GM21515 (cell line): ENCODE measurements at regions not wholly inside any gene's neighbourhood (a gene's known extent, or its start where the extent isn't known, plus 50 kb on each side); places are given as distances from the start of the nearest gene placed in this dataset.

Experiments used
- ATAC-seq: cut with Tn5 transposase; IDR thresholded peaks from one replicate; pipeline ENCODE4 v1.9.1; 2021; ENCODE audit not compliant: unreplicated experiment

DNA sequence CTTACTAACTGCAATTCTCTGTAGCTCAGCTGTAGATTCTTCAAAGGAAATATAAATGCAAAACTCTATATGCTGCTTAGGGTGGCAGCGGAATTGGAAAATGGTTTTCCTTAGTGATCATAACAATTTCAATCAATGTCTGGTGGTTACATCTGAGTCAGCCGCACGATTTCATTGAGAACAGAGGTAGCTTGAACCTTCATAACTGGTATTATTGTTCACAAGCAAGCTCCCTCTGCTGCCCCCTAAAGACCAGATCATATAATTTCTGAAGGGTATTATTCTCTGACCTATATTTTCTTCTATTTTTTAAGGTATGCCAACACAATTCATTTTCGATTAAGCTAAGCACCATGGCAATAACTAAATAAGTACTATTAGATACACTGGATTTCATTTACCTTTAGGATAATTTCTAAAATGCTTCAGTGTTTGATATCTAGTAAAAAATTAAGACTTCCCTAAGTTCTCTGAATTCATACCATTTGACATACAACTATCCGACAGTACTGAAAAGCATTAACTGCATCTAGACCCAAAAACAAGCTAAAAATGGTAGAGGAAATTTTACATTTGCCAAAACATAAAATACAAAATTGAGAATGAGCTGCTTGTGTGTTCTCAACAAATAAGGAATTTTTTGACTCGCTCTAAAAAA lies 181.1 kb upstream of the SPEF2 start:
- ATAC-seq = no peak

DNA sequence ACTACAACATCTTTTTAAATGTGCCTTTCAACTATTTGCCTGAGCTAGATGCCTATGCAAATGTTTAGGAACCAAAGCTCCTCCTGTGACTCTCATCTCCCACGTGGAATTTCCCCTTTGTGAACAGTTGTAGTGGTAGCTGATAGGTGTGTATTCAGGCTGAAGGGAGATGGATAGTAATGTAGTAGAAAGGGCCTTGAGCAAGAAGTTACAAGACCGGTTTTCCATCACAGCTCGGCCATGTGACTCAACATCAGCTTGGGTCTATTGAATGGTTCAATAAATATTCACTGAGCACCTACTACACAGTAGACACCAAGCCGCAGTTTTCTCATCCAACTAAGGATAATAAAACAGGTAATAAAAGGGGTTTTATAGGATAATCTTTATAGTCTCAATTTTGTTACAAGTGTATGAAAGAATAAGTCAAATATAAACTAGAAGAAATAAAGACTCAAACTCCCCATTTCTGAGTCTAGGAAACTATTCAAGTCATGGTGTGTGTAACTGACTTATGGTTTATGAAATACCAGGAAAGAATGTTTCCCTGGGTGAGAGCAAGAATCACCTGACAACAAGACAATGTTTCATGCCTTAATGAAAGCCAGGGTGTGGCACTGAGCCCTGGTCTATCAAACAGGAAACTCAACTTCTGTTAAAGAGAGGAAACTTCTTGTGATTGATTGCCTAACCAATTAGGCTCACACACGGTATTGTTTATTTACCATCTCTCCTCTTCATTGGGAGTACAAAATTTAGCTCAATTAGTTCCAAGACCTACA lies 187.1 kb upstream of the SPEF2 start:
- ATAC-seq = no peak

DNA sequence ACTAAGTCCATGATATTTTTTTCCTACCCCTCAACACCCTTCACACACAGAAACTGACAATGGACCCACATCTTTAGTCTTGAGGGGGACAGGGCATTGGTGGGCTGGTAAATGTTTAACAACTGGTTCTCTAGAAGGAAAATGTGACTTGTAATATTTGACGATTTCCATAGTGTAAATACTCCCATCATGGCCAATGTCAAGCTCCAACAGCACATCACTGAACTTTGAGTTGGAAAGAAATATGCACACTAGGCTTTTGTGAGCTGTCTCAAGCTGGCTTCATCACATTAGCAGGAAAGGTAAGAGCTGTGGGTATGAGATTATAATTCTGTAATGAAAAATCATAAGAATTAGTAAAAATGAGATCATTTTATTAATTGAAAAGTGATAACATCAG lies 189.9 kb upstream of the PRLR start:
- ATAC-seq = no peak

DNA sequence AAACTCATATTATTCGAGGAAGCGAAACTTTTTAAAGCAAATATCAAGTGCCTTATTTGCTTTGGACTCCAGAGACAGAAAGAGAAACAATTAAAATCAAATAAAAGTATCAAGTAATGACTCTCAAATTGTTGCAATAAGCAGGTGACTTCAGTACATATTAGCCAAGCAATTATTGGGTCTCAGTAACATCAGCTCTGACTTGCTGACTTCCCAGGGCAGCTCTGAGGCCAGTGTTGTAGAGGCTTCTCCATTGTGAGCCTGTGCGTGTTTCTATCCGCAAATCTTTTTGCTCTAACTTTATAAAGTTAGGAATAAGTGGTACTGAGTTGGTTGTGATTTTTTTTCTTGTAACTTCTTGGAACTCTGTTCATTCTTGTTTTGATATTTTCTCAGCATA lies 186.8 kb upstream of the PRLR start:
- no peak for ATAC-seq

DNA sequence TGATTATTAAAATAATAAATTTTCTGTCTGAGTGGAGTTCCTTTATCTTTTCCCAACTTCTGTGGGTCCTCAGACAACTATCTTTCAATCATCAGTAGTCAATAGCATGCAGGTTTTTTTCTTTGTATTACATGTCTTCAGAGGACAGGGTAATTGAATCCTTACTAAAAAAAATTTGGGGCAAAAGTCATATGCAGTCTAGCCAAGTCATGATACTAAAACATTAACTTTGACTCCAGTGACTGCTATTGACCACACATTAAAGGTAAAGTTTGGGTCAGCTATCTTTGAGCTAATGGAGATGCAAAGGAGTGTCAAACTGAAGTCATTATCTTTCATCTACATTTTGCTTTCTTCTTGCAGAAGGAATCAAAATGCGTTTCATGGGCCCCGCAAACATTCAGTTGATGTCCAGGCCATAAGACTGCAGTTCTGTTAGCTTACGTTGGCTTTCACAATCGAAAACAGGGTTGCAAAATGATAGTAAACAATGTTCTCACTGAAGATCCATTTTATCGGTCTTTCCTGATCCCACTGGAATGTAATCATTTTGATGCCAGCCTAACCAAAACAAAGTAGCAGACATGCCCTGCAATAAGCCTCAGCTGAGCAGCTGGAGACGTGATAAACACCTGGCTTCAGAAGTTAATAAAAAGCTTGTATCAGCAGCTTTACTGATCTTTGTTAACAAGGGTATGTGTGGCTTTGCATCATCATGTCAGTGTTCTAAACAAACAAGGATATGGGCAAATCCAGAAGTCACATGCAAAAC lies 186.1 kb upstream of the PRLR start:
- ATAC-seq = no peak

DNA sequence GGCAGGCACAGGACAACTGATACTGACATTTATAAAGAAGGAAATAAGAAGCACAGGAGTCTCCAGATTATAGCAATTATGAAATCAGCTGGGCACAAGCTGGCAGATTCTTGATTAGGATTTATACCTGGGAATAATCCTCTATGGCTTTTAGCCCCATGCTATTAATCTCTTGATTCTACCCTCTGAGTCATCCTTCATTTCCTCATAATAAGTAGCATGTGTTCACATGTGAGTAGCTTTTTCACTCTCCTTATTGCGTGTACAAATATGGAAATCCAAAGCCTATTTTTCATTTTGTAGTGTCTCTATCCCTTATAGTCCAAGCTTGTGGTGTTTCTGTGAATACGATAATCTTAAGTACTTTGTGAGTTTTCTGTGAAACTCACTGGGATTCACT lies 185.0 kb upstream of the PRLR start:
- no peak for ATAC-seq

DNA sequence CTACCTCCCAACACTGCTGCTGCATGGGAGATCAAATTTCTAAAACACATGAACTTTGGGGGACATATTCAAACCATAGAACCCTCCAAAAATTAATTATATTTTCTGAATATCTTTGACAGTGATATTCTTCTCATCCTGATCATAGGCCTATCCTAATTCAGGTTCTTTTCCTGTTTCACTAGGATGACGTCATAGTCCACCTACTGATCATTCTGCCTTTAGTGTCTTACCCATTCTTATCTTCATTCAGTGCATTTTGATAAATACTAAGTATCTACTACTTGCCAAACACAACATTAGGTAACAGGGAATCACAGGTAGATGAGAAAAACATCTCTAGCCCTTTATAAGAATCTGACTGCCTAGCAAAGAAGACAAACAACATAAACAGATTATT lies 179.1 kb upstream of the PRLR start:
- no peak for ATAC-seq

DNA sequence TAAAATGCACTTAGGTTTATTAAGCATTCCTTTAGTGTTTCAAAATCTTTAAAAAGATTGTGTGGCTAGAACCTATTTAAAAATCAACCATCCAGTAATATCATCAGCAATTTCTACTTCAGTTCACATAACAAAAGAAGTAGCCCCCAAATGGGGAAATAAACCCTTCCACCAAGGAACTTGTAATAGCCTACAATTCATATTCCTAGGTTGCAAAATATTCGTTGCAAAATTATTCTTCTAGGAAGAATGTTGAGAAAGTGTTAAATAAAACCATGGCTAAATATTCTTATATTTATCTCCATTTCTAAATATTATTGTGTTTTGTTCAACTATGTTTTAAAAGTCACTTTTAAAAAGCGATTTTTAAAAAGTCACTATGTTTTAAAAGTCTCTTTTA lies 177.9 kb upstream of the PRLR start:
- ATAC-seq = no peak

DNA sequence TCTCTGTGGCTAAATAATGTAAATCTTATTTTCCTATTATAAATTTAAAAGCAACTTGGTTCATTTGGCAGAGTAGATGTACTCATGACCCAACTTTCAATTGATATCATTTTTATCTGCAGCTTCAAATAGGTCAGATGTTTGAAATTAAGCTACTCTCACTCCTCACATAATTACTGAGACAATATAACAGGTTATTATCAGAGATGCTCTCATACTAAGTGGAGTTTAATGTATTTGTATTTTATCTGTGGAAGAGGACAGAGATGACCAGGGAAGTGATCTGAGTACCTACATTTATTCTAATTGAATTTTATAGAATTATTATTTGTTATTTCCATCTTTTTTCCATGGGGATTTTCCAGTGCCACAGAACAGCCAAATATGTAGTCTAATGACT lies 177.4 kb upstream of the PRLR start:
- ATAC-seq = no peak

DNA sequence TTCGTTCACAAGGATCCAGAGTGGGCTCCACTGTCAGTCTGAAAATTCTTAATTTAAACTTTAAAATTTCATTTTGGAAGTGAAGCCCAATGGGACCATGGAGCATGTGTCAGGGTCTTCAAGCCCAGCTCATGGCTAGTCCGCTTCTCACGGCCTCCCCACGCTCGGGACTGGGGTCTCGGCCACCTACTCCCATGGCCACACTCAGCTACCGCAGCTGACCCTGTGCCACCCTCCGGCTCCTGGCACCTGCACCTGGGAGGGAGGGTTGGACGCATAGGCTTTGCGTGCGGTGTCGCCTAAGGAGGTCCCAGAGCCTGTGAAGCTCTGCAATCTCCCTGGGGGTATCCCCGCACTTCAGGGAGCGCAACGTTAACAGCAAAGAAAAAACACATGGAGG lies 175.7 kb upstream of the PRLR start:
- no peak for ATAC-seq

DNA sequence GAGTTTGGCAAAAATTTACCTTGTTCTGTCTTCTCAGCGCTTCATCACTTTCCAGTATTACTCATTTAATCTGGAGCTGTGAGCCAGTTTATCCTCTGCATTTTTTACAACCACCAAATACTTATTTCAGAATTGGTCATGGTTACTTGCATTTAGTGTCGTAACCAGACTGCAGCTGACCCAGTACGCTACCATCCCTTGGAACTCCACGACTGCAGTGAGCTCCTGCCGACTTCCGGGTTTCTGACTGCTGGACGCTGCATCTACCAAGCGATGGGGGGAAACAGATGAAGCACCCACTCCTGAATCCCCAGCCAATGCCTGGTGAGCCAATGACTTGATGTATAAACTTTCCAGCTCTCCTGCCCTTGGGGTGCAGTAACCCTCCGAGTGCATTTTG lies 174.4 kb upstream of the PRLR start:
- no peak for ATAC-seq

DNA sequence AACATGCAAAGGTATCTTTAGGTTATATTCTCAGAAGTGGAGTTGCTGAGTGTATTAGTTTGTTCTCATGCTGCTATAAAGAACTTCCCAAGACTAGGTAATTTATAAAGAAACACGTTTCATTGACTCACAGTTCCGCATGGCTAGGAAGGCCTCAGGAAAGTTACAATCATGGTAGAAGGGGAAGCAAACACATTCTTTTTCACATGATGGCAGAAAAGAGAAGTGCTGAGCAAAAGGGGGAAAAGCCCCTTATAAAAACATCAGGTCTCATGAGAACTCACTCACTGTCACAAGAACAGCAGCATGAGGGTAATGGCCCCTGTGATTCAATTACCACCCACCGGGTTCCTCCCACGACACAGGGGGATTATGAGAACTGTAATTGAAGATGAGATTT lies 163.6 kb upstream of the PRLR start:
- no peak for ATAC-seq

DNA sequence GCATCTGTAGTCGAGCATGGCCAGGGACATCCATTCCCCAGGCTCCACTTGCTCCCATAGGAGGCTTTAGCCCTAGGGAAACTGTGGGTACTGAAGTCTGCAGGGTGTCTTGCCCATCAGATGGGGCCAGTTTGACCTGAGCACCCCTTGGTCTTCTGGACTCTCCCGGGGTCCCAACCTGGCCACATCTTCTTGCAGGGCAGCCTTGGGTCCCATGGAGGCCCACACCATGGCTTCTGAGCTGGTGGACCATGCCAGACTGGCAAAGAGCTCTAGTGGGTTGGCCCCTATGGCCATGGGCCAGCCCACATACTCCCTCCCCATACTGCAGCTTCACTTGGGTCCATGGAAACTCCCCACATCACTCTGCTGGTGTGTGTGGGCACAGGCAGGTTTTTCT lies 154.4 kb upstream of the PRLR start:
- ATAC-seq = no peak

DNA sequence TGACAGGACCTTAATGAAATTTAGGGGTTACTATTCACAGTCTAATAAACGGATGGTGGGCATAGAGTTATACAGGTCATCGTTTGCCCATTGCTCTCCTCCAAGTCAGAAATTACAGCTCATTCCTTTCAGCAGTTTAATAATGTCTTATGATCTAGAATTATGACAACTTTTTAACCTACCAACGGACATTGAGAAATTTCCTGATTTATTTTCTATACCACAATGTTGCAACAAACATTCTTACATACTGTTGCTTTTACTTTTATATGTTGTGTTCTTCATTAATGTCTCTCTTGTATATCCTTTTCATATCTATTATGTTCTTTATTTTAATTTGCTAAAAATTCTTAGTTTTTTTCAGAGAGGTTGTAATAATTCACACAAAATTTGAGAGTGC lies 152.8 kb upstream of the PRLR start:
- ATAC-seq = no peak

DNA sequence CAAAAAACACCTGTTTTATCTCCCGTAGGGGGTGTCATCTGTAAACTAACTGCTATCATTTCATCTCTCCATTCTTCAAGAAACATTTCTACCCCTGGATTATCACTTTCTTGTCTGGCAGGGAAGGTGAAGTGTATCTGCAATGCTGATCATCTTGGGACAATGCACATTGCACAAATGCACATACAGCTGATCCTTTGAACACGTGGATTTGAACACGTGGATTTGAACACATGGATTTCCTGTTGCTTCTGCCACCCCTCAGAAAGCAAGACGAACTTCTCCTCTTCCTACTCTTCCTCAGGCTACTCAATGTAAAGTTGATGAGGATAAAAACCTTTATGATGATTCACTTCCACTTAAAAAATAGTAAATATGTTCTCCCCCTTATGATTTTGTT lies 147.4 kb upstream of the PRLR start:
- ATAC-seq = no peak

DNA sequence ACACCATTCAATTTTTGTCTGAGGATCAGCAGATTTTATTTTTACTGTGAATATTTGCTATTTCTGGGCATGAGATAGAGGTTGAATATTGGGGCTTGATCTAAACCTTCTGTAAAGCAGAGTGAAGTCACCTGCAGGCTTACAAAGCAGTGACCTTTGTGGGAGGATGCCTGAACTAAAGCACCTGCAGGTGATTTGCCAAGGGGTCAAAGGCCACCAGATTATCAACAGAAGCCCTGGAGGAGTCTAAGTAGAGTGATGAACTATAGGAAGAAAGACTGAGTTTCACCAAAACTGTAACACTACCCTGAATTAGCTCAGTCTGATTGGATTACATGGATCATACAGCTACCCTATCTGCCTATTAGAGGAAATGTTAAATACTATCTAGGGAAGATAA lies 144.3 kb upstream of the PRLR start:
- no peak for ATAC-seq

DNA sequence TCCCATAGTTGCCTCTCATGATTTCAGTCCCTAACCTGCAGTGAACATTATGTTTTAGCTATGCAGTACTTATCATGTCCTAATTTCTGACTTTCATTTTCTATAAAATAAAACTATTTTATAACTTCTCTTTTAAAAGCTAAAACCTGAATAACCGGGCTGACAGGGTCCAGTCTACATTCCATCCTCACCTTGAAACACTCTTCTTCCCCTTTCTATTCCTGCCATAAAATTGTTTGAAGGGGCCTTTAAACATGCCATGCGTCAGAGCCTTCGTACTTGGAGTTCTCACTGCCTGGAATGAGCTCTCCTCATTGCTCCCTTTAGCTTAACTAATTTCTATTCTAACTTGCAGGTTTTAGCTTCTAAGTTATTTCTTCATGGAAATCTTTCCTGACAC lies 143.0 kb upstream of the PRLR start:
- no peak for ATAC-seq

DNA sequence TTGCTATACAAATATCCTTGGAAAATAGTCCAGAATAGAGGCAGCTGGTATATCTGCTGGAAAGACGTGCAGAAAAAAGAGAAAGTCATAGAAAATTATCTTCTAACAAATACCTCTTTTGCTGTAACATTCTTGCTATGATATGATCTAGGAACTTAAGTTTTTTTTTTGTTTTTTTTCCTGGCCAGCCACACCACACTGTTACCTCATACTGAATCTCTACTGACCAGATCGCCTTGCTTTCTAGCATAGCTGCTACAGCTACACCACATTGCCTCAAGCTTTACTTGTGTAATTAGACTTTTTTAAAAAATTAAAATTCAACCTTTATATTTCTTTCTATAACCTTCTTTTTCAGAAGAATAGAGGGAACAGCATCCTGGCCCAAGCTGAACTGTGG lies 142.2 kb upstream of the PRLR start:
- ATAC-seq = no peak

DNA sequence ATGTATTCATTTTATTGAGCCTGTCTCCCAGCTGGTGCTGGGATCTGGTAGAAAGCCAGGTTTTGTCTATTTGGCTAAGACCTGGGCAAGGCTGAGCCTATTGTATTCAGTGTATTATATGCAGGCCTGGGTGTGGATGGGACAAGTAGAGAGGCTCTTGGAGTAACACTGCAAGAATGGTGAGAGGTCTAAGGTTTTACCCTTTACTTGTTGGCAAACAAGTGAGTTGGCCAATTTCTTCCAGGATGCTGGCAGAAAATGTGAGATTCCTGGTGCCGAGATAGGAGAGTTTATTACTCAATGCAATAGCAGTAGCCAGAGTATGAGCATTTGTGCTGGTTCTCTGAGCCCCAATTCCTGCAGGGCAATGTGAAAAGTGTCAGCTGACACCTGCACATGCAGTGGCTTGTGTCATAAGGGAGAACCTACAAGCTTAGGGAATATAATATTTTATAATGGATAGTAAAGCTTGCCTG lies 141.7 kb upstream of the PRLR start:
- ATAC-seq = no peak

DNA sequence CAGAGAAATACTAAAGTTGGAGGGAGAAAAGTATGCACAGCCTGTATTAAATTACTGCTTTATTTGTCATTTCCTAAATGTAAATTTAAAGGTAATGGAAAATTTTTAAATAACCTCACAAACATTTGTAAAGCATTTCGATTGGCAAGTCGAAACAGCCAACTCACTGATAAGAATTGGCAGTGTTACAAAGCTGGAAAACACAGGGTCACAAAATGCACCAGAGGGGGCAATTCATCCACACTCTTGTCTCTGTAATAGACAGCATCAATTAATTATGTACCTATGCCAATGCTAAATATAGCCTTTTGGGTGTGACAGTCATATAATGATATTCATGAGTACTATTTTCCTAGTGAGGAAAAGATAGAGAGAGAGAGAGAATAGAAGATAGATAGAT lies 140.6 kb upstream of the PRLR start:
- ATAC-seq = no peak

DNA sequence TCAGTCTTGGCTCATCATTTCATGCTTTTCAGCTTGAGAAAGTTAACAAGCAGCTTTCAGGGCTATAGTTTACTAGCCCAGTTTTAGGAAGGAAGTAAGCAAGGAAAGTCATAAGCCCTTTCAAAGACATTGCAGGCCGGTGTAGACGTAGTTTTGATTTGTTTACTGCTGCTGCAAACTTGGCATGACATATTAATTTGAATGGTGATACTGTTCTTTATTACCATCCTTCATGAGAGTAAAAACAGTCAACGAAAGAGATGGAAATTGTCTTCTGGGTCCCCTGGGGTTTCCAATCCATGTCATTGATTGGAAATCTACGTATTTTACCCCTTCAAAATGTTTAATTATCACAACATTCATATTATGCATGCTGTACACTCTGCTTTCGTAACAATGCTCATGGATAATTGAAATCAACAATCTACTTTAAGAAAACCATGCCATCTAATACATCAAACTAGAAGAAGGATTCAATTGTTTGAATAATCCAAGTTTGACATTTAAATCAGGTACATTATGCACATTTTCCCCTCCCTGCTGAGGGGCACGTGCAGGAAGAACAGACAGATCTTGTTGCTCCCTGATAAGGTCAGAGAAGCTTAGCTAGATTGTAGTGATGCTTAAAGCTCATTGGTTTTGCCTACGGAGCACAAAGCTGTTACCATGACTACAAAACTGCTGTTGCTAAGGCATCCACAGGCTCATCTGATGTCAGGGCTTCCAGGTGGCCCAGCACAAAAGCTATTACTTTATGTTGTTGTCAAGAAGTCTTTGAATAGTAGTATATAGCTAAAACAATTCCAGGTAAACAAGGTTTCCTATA lies 139.9 kb upstream of the PRLR start:
- no peak for ATAC-seq
